Adrenal gland (tissue), 9 donors: ENCODE measurements at regions not wholly inside any gene's neighbourhood (a gene's known extent, or its start where the extent isn't known, plus 50 kb on each side); places are given as distances from the start of the nearest gene placed in this dataset.

Source experiments
- DNase-seq, 7 donors: peaks; one replicate each; pipeline ENCODE4 v3.0.0-alpha.2; 2019 to 2020
- H3K27ac ChIP-seq, 5 donors: fragments of 200-600 bp; sonication (generic) in 4 of 5; 1 replicate in 3 of 5; 2 replicates in 2 of 5; pipeline versions ENCODE4 v1.5.1 to v1.8.0; 2016 to 2020; ENCODE audit warnings: mild to moderate bottlenecking in 1 of 5
- H3K27me3 ChIP-seq: fragments of 200-600 bp; 2 replicates; pipeline ENCODE4 v1.8.0; 2021
- H3K36me3 ChIP-seq, 2 donors: fragments of 200-600 bp; replicated peaks in 1 of 2; 1 replicate in 1 of 2; 2 replicates in 1 of 2; pipeline versions ENCODE4 v1.5.1 to v1.8.0; 2018 to 2022
- H3K4me1 ChIP-seq, 2 donors: fragments of 200-600 bp; replicated peaks in 1 of 2; 1 replicate in 1 of 2; 2 replicates in 1 of 2; pipeline versions ENCODE4 v1.5.1 to v1.8.0; 2018 to 2021
- H3K4me3 ChIP-seq, 4 donors: fragments of 200-600 bp; sonication (generic) in 3 of 4; one replicate each; pipeline ENCODE4 v1.5.1; 2016 to 2018
- H3K9me3 ChIP-seq, 3 donors: fragments of 200-600 bp; sonication (generic) in 1 of 3; replicated peaks in 1 of 3; 1 replicate in 2 of 3; 2 replicates in 1 of 3; pipeline versions ENCODE4 v1.5.1 to v1.8.0; 2016 to 2021
- CTCF ChIP-seq, 6 experiments: fragments of 450-650 bp in 4 of 6; fragments of 200-600 bp in 2 of 6; sonication (generic) in 1 of 6; IDR thresholded peaks; 1 replicate in 5 of 6; 2 replicates in 1 of 6; pipeline versions ENCODE4 v1.5.1 to v1.8.0; 2016 to 2021; ENCODE audit warnings: antibody characterized with exemption in 6 of 6, mild to moderate bottlenecking in 2 of 6, moderate library complexity in 1 of 6
- POLR2A ChIP-seq, 2 donors: fragments of 450-650 bp; IDR thresholded peaks; one replicate each; pipeline ENCODE4 v1.6.1; 2017; ENCODE audit warnings: antibody characterized with exemption in 2 of 2, mild to moderate bottlenecking in 2 of 2, moderate library complexity in 1 of 2
- WGBS, 4 donors: extraction: QIAGEN DNeasy Blood & Tissue Kit in 2 of 4; methylation state at CpG; one replicate each; pipeline versions ENCODE4 v1.1.5 to v1.1.7; 2013 to 2017; 5-methylcytosine and 5-hydroxymethylcytosine counted together
- intact Hi-C, 2 donors: fragments of 100-400 bp; cut with DNase I; formaldehyde crosslinking; loops; one replicate each; pipeline versions ENCODE4 v1.14.1 to v1.15.0; 2022 to 2023
- donor health status: healthy with polysubstance abuse.
- donor health status: Bipolar disorder and iron deficiency.
- donor health status: DM: yes; HTN: yes; CAD: no.
- donor health status: DM: no; HTN: no; CAD: no.
- donor health status: DM: no; HTN: no; CAD: no.

- 77 to 86% (median 79%) methylated on average over 6 of the region's 6 CpGs for WGBS, 4 donors
- intact Hi-C loops = no loop called here
- DNase-seq = no peak
Measured at GRCh38 chr13:90118467-90119071, 1228.9 kb upstream of the MIR17HG start.

DNA sequence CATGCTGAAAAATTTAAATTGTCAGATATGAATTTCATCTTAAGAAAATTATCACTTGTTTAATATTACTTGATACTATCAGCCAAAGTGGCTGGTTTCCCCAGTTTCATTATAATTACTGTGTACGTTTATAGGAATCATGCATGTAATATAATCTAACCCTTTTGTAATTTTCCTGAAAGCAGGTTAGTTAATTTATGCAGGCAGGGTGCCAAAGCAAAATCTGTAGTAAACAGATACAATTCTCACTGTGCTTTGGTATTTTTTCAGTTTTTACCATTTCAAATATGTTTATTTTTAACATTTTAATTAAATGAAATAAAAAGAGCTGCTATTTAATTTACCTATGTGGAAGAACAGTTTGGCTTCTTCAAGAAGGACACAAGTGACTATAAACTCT, 1227.5 kb upstream of the MIR17HG start:
- 55 to 78% (median 58%) methylated on average over 1 of the region's 1 CpG for WGBS, 4 donors
- no peak for DNase-seq
- TF ChIP-seq CTCF (IDR thresholded peaks at IDR 0.05) (no peak), POLR2A (IDR thresholded peaks at IDR 0.05) (no peak)
- no peaks in the 10 kb centered on the region for H3K27me3 ChIP-seq
- no peaks in the 10 kb centered on the region for H3K9me3 ChIP-seq
- intact Hi-C loops = no loop called here
- H3K27ac ChIP-seq = no peak overlapping the region
- H3K36me3 ChIP-seq = no peaks in the 10 kb centered on the region
- no peaks in the 10 kb centered on the region for H3K4me1 ChIP-seq
- H3K4me3 ChIP-seq = no peak overlapping the region

More at GRCh38 chr13:90118467-90119071, 1228.9 kb upstream of the MIR17HG start:
- no peaks in the 10 kb centered on the region for H3K9me3 ChIP-seq
- H3K36me3 ChIP-seq = no peaks in the 10 kb centered on the region
- H3K4me3 ChIP-seq = no peak overlapping the region
- H3K27ac ChIP-seq = no peak overlapping the region
- no peaks in the 10 kb centered on the region for H3K4me1 ChIP-seq
- TF ChIP-seq POLR2A (IDR thresholded peaks at IDR 0.05) (no peak), CTCF (IDR thresholded peaks at IDR 0.05) (no peak)
- H3K27me3 ChIP-seq = no peaks in the 10 kb centered on the region

DNA sequence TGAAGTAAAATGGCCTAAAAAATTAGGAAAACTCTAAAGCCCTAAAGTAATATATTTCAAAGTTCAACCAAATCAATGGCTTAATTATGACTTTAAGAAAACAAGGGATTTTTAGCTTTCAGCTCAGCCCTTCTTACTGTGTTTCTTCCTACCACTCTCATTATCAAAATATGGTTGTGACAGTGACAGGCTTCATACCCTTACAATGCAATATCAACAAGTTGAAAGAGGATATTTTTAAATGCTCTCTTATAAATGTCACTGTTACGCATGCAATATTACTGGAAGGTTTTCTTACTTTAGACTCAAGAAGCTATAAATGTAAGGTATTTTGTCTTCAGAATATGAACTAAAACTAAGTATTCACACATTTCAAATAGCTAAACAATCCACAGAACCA, 1225.7 kb upstream of the MIR17HG start:
- Histone ChIP-seq H3K27me3 (no peaks in the 10 kb centered on the region), H3K4me1 (no peaks in the 10 kb centered on the region), H3K36me3 (no peaks in the 10 kb centered on the region), H3K4me3 (no peak overlapping the region), H3K9me3 (no peaks in the 10 kb centered on the region), H3K27ac (no peak overlapping the region)
- intact Hi-C loops = no loop called here
- no peak for DNase-seq
- TF ChIP-seq CTCF (IDR thresholded peaks at IDR 0.05) (no peak), POLR2A (IDR thresholded peaks at IDR 0.05) (no peak)
- WGBS, 4 donors = 94 to 99% (median 94%) methylated on average over 1 of the region's 1 CpG

DNA sequence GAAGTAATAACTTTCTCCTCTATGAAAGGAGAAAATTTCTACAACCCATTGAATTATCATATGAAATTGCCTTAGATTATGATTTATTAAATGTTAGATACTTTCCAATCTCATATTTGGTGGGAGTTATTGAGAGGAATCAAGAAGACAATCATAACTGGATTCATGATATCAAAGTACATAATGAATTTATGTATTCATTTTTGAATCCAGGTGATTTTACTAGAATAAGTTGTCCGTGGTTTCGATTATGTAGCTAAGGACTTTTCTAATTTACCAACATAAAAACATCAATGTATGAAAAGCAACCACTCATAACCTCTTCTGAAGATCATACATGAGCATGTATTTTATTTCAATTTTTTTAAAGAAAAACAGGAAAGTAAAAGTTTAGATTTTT, 1225.0 kb upstream of the MIR17HG start:
- no peaks in the 10 kb centered on the region for H3K9me3 ChIP-seq
- intact Hi-C loops = no loop called here
- no peaks in the 10 kb centered on the region for H3K36me3 ChIP-seq
- H3K4me3 ChIP-seq = no peak overlapping the region
- H3K4me1 ChIP-seq = no peaks in the 10 kb centered on the region
- WGBS, 4 donors = 85 to 90% (median 87%) methylated on average over 2 of the region's 2 CpGs
- TF ChIP-seq CTCF (IDR thresholded peaks at IDR 0.05) (no peak), POLR2A (IDR thresholded peaks at IDR 0.05) (no peak)
- no peaks in the 10 kb centered on the region for H3K27me3 ChIP-seq
- no peak overlapping the region for H3K27ac ChIP-seq
- no peak for DNase-seq
